ENCODE measurements at regions not wholly inside any gene's neighbourhood (a gene's known extent, or its start where the extent isn't known, plus 50 kb on each side); places are given as distances from the start of the nearest gene placed in this dataset.
A peak's percentile ranks its signal among the peaks of the same experiment; 100 is the strongest.

- no peak for DNase-seq
- TF ChIP-seq USF2 (IDR thresholded peaks at IDR 0.05; ENCODE audit: borderline replicate concordance, low read depth, low read length) (no peak), CHD2 (IDR thresholded peaks at IDR 0.05; ENCODE audit: low read length, partially characterized antibody) (no peak), RXRA (IDR thresholded peaks at IDR 0.05; ENCODE audit: borderline replicate concordance, low read depth) (no peak), MAX (IDR thresholded peaks at IDR 0.05; ENCODE audit: low read depth) (no peak), RAD21 (IDR thresholded peaks at IDR 0.05; ENCODE audit: low read length) (no peak), MXI1 (IDR thresholded peaks at IDR 0.05; ENCODE audit: low read depth, low read length) (no peak), FOSL2 (IDR thresholded peaks at IDR 0.05; ENCODE audit: borderline replicate concordance, low read depth) (no peak)
- Histone ChIP-seq H3K79me2 (ENCODE audit: insufficient read depth) (no peaks in the 10 kb centered on the region), H3K4me1 (ENCODE audit: control insufficient read depth in 1 of 2, insufficient read depth in 2 of 2, low read depth in 1 of 2, low read length in 1 of 2) (peaks cover 10 to 17% of the 10 kb centered on the region in 2 experiments; a peak in 3 of 4 replicates), H3K9me2 (no peaks in the 10 kb centered on the region), H3K27me3 (ENCODE audit: insufficient read depth) (no peaks in the 10 kb centered on the region), H3F3A (replicated peaks; ENCODE audit: insufficient read depth) (peaks cover 32% of the 10 kb centered on the region), H4K20me1 (ENCODE audit: insufficient read depth) (no peaks in the 10 kb centered on the region), H3K4me3 (ENCODE audit: low read depth in 2 of 2, low read length in 1 of 2) (no peak overlapping the region), H3K4me2 (no peak overlapping the region), H3K9ac (no peak overlapping the region), H3K9me3 (no peaks in the 10 kb centered on the region), H2AFZ (ENCODE audit: low read depth) (no peak overlapping the region), H3K27ac (ENCODE audit: low read depth in 2 of 2, low read length in 1 of 2) (peak overlapping the region in 1 of 2 experiments; percentile 79; a peak in 1 of 4 replicates), H3K36me3 (replicated peaks in 1 of 2; ENCODE audit: control insufficient read depth in 1 of 2, insufficient read depth in 2 of 2, low read length in 1 of 2) (no peaks in the 10 kb centered on the region)
- ChIA-PET CTCF (no interaction called here), POLR2A (no interaction called here)
- WGBS (ENCODE audit: low lambda C conversion rate), result 98% methylated on average over 2 of the region's 2 CpGs
Measured at GRCh38 chr11:86152901-86153300, 84.0 kb upstream of the PICALM start.

GRCh38 chr11:86152006-86152862 is 83.3 kb upstream of the PICALM start:
- ChIA-PET POLR2A (no interaction called here), CTCF (interaction anchor here (0.9 kb wide), 1 partner anchor 110 kb away, joined by 3 read pairs; no protein-coding TSS in a partner anchor)
- Histone ChIP-seq H3K27me3 (ENCODE audit: insufficient read depth) (no peaks in the 10 kb centered on the region), H3K4me3 (ENCODE audit: low read depth in 2 of 2, low read length in 1 of 2) (no peak overlapping the region), H4K20me1 (ENCODE audit: insufficient read depth) (no peaks in the 10 kb centered on the region), H3K36me3 (replicated peaks in 1 of 2; ENCODE audit: control insufficient read depth in 1 of 2, insufficient read depth in 2 of 2, low read length in 1 of 2) (no peaks in the 10 kb centered on the region), H3K27ac (ENCODE audit: low read depth in 2 of 2, low read length in 1 of 2) (peak overlapping the region; percentile 50 to 79; a peak in 3 of 4 replicates), H3K9ac (peak overlapping the region; percentile 66), H3F3A (replicated peaks; ENCODE audit: insufficient read depth) (peaks cover 32% of the 10 kb centered on the region), H3K9me3 (no peaks in the 10 kb centered on the region), H3K9me2 (no peaks in the 10 kb centered on the region), H2AFZ (ENCODE audit: low read depth) (no peak overlapping the region), H3K4me2 (peak overlapping the region; percentile 63), H3K79me2 (ENCODE audit: insufficient read depth) (no peaks in the 10 kb centered on the region), H3K4me1 (ENCODE audit: control insufficient read depth in 1 of 2, insufficient read depth in 2 of 2, low read depth in 1 of 2, low read length in 1 of 2) (peaks cover 10 to 17% of the 10 kb centered on the region in 2 experiments; a peak in 3 of 4 replicates)
- WGBS (ENCODE audit: low lambda C conversion rate), result 40% methylated on average over 2 of the region's 2 CpGs
- DNase-seq, result no peak
- TF ChIP-seq GATA2 (CRISPR knock-in tag; IDR thresholded peaks at IDR 0.05) (no peak), RCOR1 (IDR thresholded peaks at IDR 0.05; ENCODE audit: low read length) (no peak), RFX5 (IDR thresholded peaks at IDR 0.05; ENCODE audit: low read length) (no peak), FOXM1 (IDR thresholded peaks at IDR 0.05; ENCODE audit: low read depth) (no peak), FOXJ3 (CRISPR knock-in tag; IDR thresholded peaks at IDR 0.05) (no peak), EZH2phosphoT487 (IDR thresholded peaks at IDR 0.05; ENCODE audit: borderline replicate concordance, low read depth) (no peak), TEAD4 (IDR thresholded peaks at IDR 0.05; ENCODE audit: borderline replicate concordance, insufficient read depth) (peak; percentile 61; the same call in 1 of the 2 replicates), RAD21 (IDR thresholded peaks at IDR 0.05; ENCODE audit: low read length) (no peak), RXRA (IDR thresholded peaks at IDR 0.05; ENCODE audit: borderline replicate concordance, low read depth) (no peak), YY1 (IDR thresholded peaks at IDR 0.05; ENCODE audit: low read depth) (no peak), GABPA (IDR thresholded peaks at IDR 0.05; ENCODE audit: low read depth) (no peak), NFIC (IDR thresholded peaks at IDR 0.05; ENCODE audit: borderline replicate concordance) (peak; percentile 55), MXI1 (IDR thresholded peaks at IDR 0.05; ENCODE audit: low read depth, low read length) (no peak), JUND (IDR thresholded peaks at IDR 0.05) (peak; percentile 62), NRF1 (IDR thresholded peaks at IDR 0.05; ENCODE audit: low read depth, low read length) (no peak), SIN3A (IDR thresholded peaks at IDR 0.05; ENCODE audit: borderline replicate concordance, low read depth, low read length) (0 out of 2 replicates have a peak, but pooled peaks have one; percentile 13), CTCF (IDR thresholded peaks at IDR 0.05) (no peak), MAX (IDR thresholded peaks at IDR 0.05; ENCODE audit: low read depth) (no peak), ZBTB33 (IDR thresholded peaks at IDR 0.05; ENCODE audit: borderline replicate concordance, low read depth) (no peak)

Data from SK-N-SH (cell line).